ENCODE measurements at regions not wholly inside any gene's neighbourhood (a gene's known extent, or its start where the extent isn't known, plus 50 kb on each side); places are given as distances from the start of the nearest gene placed in this dataset.

DNA sequence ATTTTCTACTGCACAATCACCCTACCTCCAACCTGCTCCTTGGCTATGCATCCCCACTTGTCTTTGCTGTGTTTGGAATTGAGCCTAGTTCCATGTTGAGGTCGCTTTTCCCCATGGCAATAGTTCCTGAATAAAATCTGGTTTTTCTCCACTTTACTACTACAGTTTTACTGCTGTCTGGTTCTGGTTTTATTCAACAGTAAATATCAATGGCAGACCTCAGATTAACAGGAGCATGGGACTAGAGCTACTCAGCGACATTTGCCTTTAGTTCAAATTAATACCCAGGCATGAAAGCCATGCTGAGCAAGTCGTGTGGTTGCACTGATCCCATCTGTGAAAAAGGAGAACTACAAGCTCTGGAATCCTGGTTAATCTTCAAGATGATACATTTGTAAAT, 460.3 kb downstream of the GRXCR1 start:
- H2AFZ ChIP-seq (ENCODE audit: low read length): no peak overlapping the region
- in situ Hi-C loops (cut with HindIII; ENCODE audit: extremely low pct_ligation_motif_present, low pct_unique_long_range_greater_than_20kb): no loop called here
- H3K79me2 ChIP-seq (ENCODE audit: insufficient read depth, low read length): no peaks in the 10 kb centered on the region
- DNase-seq (ENCODE audit: low spot score) (no peak), ATAC-seq (peak; percentile 17), FAIRE-seq (no peak)
- ChIA-PET CTCF (ENCODE audit: low intra/inter-chr PET ratio, low total read pairs) (no interaction called here), POLR2A (interaction anchor here (0.8 kb wide), 1 partner anchor 8 kb away, joined by 3 read pairs; no protein-coding TSS in a partner anchor)
- H3K9me3 ChIP-seq (ENCODE audit: low read length): peaks cover 14% of the 10 kb centered on the region
- no peaks in the 10 kb centered on the region for H4K20me1 ChIP-seq (ENCODE audit: insufficient read depth, low read length)
- WGBS (ENCODE audit: low lambda C conversion rate): 4% methylated on average over 3 of the region's 3 CpGs
- H3K4me3 ChIP-seq (replicated peaks in 1 of 3; ENCODE audit: insufficient read depth in 1 of 3, low read depth in 2 of 3, low read length in 3 of 3): peak overlapping the region in 1 of 3 experiments; percentile 17; a peak in 1 of 6 replicates
- H3K27me3 ChIP-seq (ENCODE audit: control insufficient read depth in 1 of 2, insufficient read depth in 2 of 2, low read length in 2 of 2): no peaks in the 10 kb centered on the region
- H3K27ac ChIP-seq (ENCODE audit: extremely low read length, insufficient read depth, low read length): peak overlapping the region; percentile 63
- TF ChIP-seq MED1 (CRISPR knock-in tag; IDR thresholded peaks at IDR 0.05) (peak; percentile 7; the same call in 1 of the 2 replicates), ZNF7 (CRISPR knock-in tag; IDR thresholded peaks at IDR 0.05) (peak; percentile 72; the same call in 1 of the 2 replicates), ZBTB40 (IDR thresholded peaks at IDR 0.05) (no peak), ZBTB40 (CRISPR knock-in tag; IDR thresholded peaks at IDR 0.05) (no peak)
- no peaks in the 10 kb centered on the region for H3K36me3 ChIP-seq (replicated peaks in 1 of 2; ENCODE audit: control insufficient read depth in 1 of 2, insufficient read depth in 2 of 2, low read length in 2 of 2)
- peak overlapping the region; percentile 6; the same call in 1 of the 2 replicates for H3K9ac ChIP-seq (ENCODE audit: insufficient read depth, low read depth, low read length)
- no TSS peak for BruUV-seq (replicated peaks)
- H3K4me2 ChIP-seq (ENCODE audit: low read depth, low read length): peak overlapping the region; percentile 49
- intact Hi-C loops (cut with micrococcal nuclease; ENCODE audit: unreplicated experiment): loop anchor here (1.0 to 5.0 kb wide), 2 partner anchors 104 to 119 kb away; no protein-coding TSS in a partner anchor
- peaks cover 66% of the 10 kb centered on the region for H3K4me1 ChIP-seq (ENCODE audit: insufficient read depth, low read length)

Data from HepG2 (cell line).